Calu3 (cell line): ENCODE measurements at regions not wholly inside any gene's neighbourhood (a gene's known extent, or its start where the extent isn't known, plus 50 kb on each side); places are given as distances from the start of the nearest gene placed in this dataset.

Experiments used
- BruUV-seq: library from RNA; stranded (reverse); fragments of 400-500 nt; replicated peaks from 2 replicates; lab custom pipeline; 2021; lab: Mats Ljungman, UMichigan
- CTCF ChIA-PET: fragments of 300-600 bp; sonication (Branson Sonifier 250); formaldehyde crosslinking; loops from one replicate; lab custom pipeline; 2022; ENCODE audit warnings: antibody characterized with exemption; lab: Charles Lee
- DNase-seq: peaks from one replicate; pipeline ENCODE4 v3.0.0; 2022
- H3K27ac Mint-ChIP-seq: one replicate; pipeline ENCODE4 v1.8.0; 2022; ENCODE audit warnings: mixed read lengths; ENCODE audit not compliant: unreplicated experiment
- H3K27me3 Mint-ChIP-seq: one replicate; pipeline ENCODE4 v1.8.0; 2022; ENCODE audit warnings: mixed read lengths; ENCODE audit not compliant: unreplicated experiment
- H3K36me3 Mint-ChIP-seq: one replicate; pipeline ENCODE4 v1.8.0; 2022; ENCODE audit warnings: mild to moderate bottlenecking, moderate library complexity, mixed read lengths; ENCODE audit not compliant: insufficient read depth, unreplicated experiment
- H3K4me1 Mint-ChIP-seq: one replicate; pipeline ENCODE4 v1.8.0; 2022; ENCODE audit warnings: mild to moderate bottlenecking, low read depth, mixed read lengths; ENCODE audit not compliant: unreplicated experiment
- H3K4me3 Mint-ChIP-seq: one replicate; pipeline ENCODE4 v1.8.0; 2022; ENCODE audit warnings: mild to moderate bottlenecking, low read depth, moderate library complexity, mixed read lengths; ENCODE audit not compliant: unreplicated experiment
- H3K9me3 Mint-ChIP-seq: one replicate; pipeline ENCODE4 v1.8.0; 2022; ENCODE audit warnings: low read depth, mixed read lengths; ENCODE audit not compliant: unreplicated experiment
- intact Hi-C: fragments of 100-400 bp; cut with micrococcal nuclease; formaldehyde crosslinking; loops from one replicate; pipeline ENCODE4 v1.10.0; 2022; ENCODE audit not compliant: unreplicated experiment
- TF ChIP-seq, protein P1 (sequence below): fragments of 200-600 bp; IDR thresholded peaks from one replicate; pipeline ENCODE4 v1.8.0; 2022; ENCODE audit warnings: antibody characterized with exemption; ENCODE audit not compliant: unreplicated experiment

DNA sequence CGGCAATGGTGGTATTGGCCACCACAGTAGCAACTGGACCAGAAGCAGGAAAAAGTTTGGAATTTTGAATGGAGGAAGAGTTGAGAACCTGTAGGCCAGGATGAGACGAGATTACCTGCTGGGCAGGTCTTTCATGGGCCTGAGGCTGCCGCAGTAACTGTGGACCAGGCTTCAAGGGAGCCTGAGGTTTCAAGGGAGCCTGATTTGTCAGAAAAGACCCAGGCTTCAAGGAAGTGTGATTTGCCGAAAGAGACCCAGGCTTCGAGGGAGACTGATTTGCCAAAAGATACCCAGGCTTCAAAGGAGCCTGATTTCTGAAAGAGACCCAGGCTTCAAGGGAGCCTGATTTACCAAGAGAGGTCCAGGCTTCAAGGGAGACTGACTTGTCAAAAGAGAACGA is 66.6 kb upstream of the ARL4D start:
- no peaks in the 10 kb centered on the region for H3K36me3 Mint-ChIP-seq
- H3K9me3 Mint-ChIP-seq = no peaks in the 10 kb centered on the region
- CTCF ChIA-PET = no interaction called here
- peaks cover 40% of the 10 kb centered on the region for H3K4me1 Mint-ChIP-seq
- TF ChIP-seq, protein P1, sequence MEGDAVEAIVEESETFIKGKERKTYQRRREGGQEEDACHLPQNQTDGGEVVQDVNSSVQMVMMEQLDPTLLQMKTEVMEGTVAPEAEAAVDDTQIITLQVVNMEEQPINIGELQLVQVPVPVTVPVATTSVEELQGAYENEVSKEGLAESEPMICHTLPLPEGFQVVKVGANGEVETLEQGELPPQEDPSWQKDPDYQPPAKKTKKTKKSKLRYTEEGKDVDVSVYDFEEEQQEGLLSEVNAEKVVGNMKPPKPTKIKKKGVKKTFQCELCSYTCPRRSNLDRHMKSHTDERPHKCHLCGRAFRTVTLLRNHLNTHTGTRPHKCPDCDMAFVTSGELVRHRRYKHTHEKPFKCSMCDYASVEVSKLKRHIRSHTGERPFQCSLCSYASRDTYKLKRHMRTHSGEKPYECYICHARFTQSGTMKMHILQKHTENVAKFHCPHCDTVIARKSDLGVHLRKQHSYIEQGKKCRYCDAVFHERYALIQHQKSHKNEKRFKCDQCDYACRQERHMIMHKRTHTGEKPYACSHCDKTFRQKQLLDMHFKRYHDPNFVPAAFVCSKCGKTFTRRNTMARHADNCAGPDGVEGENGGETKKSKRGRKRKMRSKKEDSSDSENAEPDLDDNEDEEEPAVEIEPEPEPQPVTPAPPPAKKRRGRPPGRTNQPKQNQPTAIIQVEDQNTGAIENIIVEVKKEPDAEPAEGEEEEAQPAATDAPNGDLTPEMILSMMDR = no peak
- no TSS peak for BruUV-seq
- no peak overlapping the region for H3K4me3 Mint-ChIP-seq
- no peak overlapping the region for H3K27ac Mint-ChIP-seq
- intact Hi-C loops = no loop called here
- DNase-seq = no peak
- H3K27me3 Mint-ChIP-seq = peaks cover 41% of the 10 kb centered on the region

DNA sequence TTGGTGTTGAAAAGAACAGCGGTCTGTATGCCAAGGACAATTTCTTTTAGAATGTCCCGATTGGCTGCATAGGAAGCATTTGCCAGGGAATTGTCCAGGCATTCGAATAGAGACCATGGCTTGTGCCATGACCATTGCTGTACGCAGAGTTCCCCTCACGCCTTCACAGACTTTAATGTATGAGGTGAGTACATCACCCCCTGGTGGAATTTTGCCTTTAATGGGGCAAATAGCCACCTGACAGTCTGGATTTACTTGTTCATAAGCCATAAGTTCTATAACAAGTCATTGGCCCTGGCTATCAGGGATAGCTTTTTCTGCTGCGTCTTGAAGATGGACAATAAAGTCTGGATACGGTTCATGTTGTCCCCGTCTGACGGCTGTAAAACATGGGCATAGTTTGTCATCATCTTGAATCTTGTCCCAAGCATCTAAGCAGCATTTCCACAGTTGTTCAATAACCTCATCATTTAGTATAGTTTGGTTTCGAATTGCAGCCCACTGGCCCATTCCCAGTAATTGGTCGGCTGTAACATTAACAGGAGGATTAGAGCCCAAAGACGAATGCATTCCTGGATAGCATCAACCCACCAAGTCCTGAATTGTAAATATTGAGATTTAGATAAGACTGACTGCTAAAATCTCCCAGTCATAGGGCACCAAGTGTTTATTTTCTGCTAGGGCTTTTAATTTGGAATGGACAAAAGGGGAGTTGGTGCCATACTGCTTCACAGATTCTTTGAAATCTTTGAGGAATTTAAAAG is 67.7 kb upstream of the ARL4D start:
- intact Hi-C loops = no loop called here
- H3K27me3 Mint-ChIP-seq = peaks cover 47% of the 10 kb centered on the region
- no peak for DNase-seq
- CTCF ChIA-PET = no interaction called here
- TF ChIP-seq, protein P1 = no peak
- no TSS peak for BruUV-seq
- no peak overlapping the region for H3K27ac Mint-ChIP-seq
- H3K4me3 Mint-ChIP-seq = no peak overlapping the region
- H3K36me3 Mint-ChIP-seq = no peaks in the 10 kb centered on the region
- H3K9me3 Mint-ChIP-seq = no peaks in the 10 kb centered on the region
- H3K4me1 Mint-ChIP-seq = peaks cover 48% of the 10 kb centered on the region

DNA sequence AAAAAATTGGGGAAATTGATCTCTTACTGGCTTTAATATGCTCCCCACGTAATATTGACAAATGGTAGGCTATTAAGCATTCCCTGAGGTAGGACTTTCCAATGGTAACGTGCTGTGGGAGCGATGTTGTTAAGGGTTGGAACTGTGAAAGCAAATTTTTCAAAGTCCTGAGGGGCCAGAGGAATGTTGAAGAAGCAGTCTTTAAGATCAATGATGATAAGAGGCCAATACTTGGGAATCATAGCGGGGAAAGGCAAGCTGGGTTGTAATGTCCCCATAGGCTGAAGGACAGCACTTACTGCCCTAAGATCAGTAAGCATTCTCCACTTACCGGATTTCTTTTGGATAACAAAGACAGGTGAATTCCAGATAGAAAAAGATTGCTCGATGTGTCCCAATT is 69.6 kb upstream of the ARL4D start:
- H3K4me3 Mint-ChIP-seq = no peak overlapping the region
- peaks cover 40% of the 10 kb centered on the region for H3K4me1 Mint-ChIP-seq
- CTCF ChIA-PET = no interaction called here
- no peak overlapping the region for H3K27ac Mint-ChIP-seq
- H3K9me3 Mint-ChIP-seq = no peaks in the 10 kb centered on the region
- TF ChIP-seq, protein P1 = no peak
- H3K36me3 Mint-ChIP-seq = no peaks in the 10 kb centered on the region
- no TSS peak for BruUV-seq
- H3K27me3 Mint-ChIP-seq = peaks cover 47% of the 10 kb centered on the region
- intact Hi-C loops = no loop called here
- no peak for DNase-seq

DNA sequence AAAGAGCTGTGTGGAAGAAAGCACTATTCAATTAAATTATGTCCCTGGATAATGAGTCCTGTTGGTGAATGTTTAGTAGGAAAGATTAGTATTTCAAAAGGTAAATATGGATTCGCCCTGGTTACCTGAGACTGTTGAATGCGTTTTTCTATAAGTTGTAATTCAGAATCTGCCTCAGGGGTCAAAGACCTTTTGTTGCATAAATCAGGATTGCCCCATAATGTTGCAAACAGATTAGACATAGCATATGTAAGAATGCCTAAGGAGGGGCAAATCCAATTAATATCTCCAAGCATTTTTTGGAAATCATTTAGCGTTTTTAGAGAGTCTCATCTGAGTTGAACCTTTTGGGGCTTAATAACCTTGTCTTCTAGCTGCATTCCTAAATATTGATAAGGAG is 70.1 kb upstream of the ARL4D start:
- TF ChIP-seq, protein P1 = no peak
- Mint-ChIP-seq H3K27ac (no peak overlapping the region), H3K4me3 (peak overlapping the region; percentile 41), H3K9me3 (no peaks in the 10 kb centered on the region), H3K27me3 (peaks cover 47% of the 10 kb centered on the region), H3K36me3 (no peaks in the 10 kb centered on the region), H3K4me1 (peaks cover 35% of the 10 kb centered on the region)
- intact Hi-C loops = no loop called here
- DNase-seq = no peak
- CTCF ChIA-PET = interaction anchor here (1.7 kb wide), 1 partner anchor 10 kb away, joined by 9 read pairs; no protein-coding TSS in a partner anchor
- no TSS peak for BruUV-seq
